Sciatic nerve (tissue), 2 donors: ENCODE measurements at regions not wholly inside any gene's neighbourhood (a gene's known extent, or its start where the extent isn't known, plus 50 kb on each side); places are given as distances from the start of the nearest gene placed in this dataset.

Experiments used
- ATAC-seq: fragments of 200-7000 bp; cut with Tn5 transposase; one replicate; pipeline ENCODE4 v1.9.1; 2020; ENCODE audit warnings: mild to moderate bottlenecking, moderate library complexity
- DNase-seq: peaks from one replicate; pipeline ENCODE4 v3.0.0-alpha.2; 2020; ENCODE audit warnings: low spot score
- intact Hi-C: fragments of 100-400 bp; cut with DNase I; formaldehyde crosslinking; loops from one replicate; pipeline ENCODE4 v1.14.2; 2022
- donor health status: DM: no; HTN: no; CAD: no.
- donor health status: DM: no; HTN: no; CAD: no.

DNA sequence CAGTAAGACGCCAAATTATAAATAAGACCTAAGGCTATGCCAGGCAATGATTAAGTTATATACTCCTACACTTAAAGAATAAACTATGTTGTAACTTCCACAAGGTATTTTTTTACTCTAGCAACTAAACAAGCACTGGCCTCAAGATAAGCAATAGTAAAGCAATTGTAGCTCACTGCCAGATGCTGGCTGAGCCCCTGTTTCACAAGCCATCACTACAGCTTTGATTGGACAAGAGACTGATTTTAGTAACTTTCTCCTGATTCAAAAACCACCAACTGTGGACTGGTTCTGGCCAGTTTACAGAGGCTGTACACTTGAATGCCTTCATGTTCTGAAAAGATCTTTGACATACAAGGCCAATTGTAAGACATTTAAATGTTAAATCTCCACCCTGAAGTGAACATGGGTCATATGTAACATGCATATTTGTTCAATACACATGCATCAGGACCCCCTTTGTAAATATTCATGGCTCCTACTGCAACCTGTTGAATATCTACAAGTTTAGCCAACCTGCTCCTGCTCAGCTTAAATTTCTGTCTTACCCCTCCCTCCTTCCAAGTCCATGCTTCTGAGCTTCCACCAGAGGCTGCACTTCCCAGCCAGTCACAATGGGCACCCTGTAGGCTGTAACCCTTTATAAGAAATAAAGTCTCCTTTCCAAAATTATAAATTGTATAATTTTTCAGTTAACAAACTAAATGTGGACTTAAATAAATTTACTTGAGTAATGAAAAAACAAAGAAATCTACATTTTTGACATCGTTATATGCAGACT lies 423.6 kb downstream of the ANKRD50 start:
- DNase-seq (no peak), ATAC-seq (no peak)
- intact Hi-C loops = no loop called here

DNA sequence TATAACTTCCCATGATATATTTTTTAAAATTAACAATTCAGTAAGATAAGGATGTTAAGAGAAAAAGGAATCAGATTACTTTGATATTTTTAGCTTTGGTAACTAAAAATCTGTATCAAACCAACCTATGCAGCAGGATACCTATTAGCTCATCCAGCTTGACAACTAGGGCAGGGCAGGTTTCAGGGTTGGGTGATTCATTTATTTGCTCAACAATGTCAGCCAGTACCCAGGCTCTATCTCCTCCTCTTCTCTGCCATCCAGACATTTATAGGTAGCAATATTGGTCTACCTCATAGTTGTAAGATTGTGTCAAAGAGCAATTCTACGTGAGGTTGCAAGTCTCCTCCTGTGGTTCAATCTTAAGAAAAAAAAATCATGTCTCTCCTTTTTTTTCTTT lies 421.9 kb downstream of the ANKRD50 start:
- DNase-seq (no peak), ATAC-seq (no peak)
- intact Hi-C loops = loop anchor here (5.0 kb wide), 1 partner anchor 848 kb away; no protein-coding TSS in a partner anchor

DNA sequence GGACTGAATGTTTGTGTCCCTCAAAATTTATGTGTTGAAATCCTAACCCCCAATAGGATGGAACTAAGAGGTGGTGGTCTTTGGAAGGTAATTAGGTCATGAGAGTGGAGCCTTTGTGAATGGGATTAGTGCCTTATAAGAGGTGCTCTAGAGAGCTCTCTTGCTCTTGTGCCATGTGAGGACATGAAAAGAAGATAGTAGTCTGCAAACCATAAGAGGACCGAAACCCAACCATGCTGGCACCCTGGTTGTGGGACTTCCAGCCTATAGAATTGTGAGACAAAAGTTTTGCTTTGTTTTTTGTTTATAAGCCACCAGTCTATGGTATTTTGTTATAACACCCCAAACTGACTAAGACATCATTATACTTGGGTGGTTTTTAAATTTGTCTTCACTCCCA lies 417.1 kb downstream of the ANKRD50 start:
- ATAC-seq (no peak), DNase-seq (no peak)
- intact Hi-C loops = no loop called here

DNA sequence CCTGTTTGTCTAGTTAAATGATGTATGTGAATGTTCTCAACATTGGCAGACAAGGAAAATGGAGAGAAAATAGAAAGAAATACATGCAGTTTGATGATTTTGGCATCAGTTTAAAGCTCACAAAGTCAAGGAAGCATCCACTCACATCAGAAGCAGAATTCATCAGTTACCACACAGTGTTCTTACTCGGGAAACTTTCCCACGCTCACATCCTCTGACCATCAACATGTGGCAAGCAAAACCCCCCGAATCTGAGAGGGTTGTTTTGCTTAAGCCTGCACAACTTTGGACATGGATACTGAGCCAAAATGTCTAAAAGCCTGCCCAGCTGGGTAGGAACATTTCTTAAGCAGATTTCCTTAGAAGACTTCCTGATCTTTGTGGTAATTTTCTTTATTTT lies 407.6 kb downstream of the ANKRD50 start:
- intact Hi-C loops = no loop called here
- ATAC-seq (peak; percentile 59), DNase-seq (no peak)

DNA sequence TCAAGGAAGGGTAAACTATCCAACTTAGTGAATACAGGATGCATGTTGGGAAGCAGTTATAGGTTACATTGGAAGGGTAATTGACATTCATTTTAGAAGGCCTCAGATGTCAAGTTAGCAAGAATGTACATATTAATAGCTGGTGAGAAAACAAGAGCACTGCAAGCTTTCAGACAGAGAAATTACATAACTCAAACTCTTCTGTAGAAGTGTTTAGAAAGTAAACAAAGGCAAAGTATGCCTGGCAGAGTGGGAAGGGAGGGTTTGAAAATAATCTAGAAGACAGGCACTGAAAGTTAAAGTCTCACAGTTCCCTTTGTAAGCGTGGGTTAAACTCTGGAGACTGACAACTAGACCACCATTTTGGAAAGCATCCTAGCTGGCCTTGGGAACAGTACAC lies 406.2 kb downstream of the ANKRD50 start:
- intact Hi-C loops = no loop called here
- no peak for DNase-seq
- no peak for ATAC-seq

DNA sequence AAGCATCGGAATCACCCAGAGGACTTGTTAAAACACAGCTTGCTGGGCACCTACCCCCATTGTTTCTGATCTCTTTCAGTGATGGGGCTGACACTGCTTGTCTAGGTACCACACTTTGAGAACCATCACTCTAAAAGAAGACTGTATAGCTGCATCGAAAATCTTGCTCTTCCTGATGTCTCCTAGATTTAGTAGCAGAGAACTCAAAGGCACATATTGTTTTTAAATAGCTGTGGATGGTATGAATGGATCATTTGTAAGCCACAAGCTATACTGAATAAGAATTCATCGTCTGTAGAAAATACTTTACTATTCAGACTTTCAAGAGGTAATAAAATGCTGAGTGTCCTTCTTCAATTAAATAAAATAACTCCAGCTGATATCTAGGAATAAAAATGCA lies 405.4 kb downstream of the ANKRD50 start:
- ATAC-seq (no peak), DNase-seq (no peak)
- intact Hi-C loops = no loop called here

DNA sequence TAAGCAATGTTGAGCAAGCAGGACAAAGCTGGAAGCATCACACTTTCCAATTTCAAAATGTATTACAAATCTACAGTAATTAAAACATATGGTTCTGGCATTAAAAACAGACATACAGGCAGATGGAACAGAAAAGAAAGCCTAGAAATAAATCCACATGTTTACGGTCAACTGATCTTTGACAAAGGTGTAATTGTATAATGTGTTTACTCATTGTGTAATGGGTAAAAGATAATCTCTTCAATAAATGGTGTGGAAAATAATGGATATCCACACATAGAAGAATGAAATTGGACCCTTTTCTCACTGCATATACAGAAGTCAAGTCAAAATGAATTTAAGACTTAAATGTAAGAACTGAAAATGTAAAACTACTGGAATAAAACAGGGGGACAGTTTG lies 394.2 kb downstream of the ANKRD50 start:
- intact Hi-C loops = no loop called here
- ATAC-seq = no peak
- no peak for DNase-seq

DNA sequence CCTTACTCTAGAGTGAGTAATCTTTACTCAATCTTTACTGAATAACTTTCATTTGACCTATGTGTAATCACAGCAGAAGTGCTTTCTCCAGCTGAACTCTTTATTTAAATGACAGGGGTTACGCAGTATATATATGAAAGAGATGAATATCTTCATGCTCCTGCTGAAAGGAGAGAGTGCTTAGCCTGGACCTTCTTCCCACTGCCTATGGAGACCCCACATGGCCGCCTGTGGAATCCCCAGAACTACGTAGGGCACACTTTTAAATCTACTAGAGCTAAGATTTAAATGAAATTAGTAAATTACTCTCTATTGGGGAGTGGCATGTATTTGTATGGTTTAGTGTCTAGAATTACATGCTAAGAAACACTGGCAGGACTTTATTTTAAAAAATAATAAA lies 391.2 kb downstream of the ANKRD50 start:
- intact Hi-C loops = no loop called here
- DNase-seq (no peak), ATAC-seq (no peak)

DNA sequence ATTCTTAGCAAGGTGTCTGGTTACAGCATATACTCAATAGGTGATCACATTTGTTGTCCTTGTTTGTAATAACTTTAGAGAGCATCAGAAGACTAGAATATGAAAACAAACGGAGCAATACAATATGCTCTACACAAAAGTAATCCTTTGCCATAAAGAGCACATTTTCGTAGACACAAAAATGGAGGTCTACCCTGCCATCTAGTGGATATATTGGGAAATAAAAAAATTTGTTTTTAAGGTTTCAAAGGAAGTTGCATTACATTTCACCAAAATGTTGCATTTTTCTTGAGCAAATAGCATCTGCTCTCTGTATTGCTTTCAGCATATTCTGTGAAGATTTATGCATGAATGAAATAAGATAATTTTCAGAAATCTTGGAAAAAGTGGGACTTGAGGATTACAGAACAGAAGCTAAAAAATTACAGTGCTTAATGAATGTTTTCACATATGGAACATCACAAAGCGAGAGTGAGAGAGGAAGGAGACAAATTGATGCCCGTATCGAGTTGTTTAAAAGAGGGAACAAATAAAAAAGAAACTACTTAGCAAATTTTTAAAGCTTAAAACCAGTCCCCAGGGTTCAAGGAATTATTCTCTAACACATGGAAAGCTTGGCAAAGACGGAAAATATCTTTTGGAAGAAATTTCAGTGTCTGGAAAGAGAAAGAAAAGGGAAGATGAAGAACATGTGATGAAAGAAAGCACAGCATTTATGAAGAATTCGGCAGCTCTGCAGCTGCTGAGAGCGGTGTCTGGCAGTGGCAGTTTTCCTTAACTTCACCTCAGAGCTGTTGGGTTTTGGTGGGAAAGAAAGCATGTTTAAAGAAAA lies 390.1 kb downstream of the ANKRD50 start:
- intact Hi-C loops = no loop called here
- DNase-seq = no peak
- peak; percentile 63 for ATAC-seq

DNA sequence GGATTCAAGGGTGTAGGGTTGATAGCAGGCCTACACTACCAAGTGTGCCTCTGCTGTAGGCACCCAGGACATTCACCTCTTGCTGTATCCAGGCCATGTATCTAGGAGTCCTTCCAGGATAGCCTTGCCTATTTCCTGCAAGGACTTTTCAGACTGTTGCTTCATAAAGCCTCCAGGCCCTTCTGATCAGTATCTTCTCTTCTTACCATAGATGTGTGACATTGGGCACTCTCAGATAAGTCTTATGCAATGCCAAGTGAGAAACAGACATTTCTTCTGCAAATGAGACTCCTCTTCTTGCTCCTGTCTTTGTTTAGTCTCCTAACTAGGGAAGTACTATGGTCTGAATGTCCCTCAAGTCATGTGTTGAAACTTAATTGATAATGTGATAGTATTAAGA lies 386.8 kb downstream of the ANKRD50 start:
- intact Hi-C loops = loop anchor here (5.0 kb wide), 2 partner anchors 917 to 957 kb away; no protein-coding TSS in a partner anchor
- DNase-seq (no peak), ATAC-seq (no peak)

DNA sequence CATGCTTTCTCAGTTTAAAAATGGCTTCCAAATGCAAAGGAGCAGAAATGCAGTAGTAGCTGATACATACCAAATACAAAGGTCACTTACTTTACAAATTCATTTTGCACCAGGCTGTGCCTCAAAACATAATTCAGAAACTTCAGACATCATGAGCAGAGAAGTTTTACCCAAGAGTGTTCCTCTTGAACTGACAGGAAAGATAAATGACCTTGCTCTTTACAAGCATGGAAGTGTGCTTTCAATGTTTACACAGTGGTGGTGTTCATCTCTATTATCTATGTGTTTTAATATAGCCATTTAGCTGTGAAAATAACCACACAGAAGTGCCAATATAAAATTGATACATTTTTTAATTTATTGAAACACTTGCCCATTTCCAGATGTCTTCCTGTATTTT lies 383.4 kb downstream of the ANKRD50 start:
- DNase-seq = no peak
- intact Hi-C loops = loop anchor here (5.0 kb wide), 2 partner anchors 913 to 953 kb away; no protein-coding TSS in a partner anchor
- no peak for ATAC-seq

DNA sequence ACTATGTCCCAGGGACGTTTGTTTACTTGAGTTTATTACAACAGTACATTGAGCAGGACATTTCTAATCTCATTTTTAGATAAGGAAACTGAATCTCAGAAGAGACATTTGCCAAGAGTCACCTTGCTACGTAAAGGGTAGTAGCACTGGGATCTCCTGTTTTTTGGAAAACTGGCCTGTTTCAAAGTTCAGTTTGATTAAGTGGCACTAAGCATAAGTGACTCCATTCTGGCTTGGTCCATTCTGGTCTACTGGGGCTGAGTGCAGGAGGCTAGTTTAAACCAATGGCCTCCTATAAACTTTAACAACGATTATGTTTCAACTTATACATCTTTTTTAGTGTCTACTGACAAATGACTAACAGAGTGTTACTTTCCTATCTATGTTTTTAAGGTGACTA lies 382.5 kb downstream of the ANKRD50 start:
- DNase-seq (no peak), ATAC-seq (no peak)
- intact Hi-C loops = no loop called here

DNA sequence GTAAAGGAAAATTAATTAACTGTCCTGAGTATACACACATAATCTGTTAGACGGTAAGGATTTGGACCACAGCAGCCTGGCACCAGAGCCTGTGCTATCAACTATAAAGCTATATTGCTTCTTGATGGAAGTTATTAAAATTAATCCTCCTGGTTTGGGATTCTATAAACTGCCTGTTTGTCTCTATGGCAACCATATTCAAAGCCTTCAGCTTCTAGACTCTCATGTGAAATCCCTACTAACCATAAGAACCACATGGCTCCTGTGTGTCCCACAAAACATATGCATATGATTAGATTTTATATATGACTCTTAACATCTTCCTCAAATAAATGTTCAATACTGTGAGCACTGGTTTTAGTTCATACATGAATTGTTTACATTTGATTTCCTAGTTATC lies 380.8 kb downstream of the ANKRD50 start:
- DNase-seq = no peak
- intact Hi-C loops = no loop called here
- ATAC-seq = no peak

DNA sequence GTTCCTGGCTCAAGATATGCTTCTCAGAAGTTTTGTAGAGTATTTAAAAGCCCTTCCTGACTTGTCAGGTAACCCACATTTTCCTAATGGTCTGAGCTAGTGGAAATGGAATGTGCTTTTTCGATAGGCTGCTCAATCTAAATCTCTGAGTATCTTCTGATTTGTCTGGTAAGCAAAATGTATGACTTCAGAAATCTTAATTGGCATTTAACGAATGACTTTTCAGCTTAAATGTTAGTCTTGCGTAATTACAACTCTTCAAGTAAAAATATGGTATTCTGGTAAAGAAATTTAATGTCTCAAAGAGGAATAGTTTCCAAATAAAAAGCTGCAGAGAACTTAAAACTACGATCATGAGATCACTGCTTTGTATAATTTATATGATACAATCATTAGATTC lies 379.1 kb downstream of the ANKRD50 start:
- intact Hi-C loops = no loop called here
- no peak for ATAC-seq

DNA sequence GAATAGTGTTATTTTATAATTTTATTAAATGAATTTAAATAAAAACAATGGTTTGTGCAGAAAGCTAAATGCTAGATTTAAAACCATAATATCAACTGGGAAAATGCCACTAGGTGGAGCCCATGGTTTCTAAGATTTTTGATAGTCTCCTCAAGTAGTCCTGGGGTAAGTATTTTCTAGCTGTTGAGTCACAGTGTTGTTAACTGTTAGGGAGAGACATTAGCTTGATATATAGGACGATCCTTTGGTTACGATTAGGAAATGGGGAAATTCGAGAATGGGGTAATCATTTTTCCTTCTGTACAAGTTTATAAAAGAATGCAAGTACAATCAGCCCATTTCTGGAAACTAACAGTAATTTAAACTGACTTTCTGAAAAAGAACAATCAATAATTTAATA lies 378.4 kb downstream of the ANKRD50 start:
- DNase-seq = no peak
- intact Hi-C loops = no loop called here
- ATAC-seq = peak; percentile 62

More for the DNA sequence above, 379.1 kb downstream of the ANKRD50 start:
- DNase-seq = no peak

DNA sequence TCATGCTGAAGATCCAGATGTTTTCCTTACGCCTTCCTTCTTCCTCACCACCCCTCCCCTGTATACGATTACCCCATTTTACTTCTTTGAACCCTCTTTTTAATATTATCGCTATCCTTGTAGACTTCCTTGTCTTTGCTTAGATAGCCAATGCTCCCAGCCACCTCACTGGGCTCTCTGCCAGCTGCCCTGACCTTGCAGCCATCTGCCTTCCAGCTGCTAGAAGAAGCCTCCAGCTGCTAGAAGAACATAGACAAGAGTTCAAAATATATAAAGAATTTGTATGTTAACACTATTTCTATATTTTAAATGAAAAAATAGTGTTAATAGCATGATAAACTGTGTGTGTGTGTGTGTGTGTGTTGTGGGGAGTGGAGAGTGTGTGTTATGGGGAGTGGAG lies 374.7 kb downstream of the ANKRD50 start:
- ATAC-seq (peak; percentile 53), DNase-seq (peak; percentile 73)
- intact Hi-C loops = no loop called here

DNA sequence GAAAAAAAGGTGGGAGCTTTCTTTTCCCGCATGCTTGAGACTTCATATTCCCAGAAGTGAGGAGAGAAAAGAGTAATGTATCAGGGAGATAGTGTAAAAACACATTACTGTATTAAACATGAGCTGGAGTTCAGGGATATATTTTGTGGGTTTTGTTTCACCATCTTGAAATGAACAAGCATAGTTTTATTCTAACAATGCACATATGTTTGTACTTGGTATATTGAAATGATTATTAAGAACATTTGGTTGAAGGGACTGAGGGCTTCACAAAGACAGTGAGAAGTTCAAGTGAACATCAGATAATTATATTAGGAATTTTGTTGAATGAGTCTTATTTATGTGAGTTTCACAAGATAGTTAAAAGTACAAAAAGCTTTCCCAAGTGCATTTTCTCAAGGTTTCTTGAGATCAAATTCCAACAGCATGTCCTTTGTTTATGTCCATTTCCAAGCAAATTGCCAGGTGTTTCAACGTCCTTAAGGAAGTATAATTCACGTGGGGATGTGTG lies 368.8 kb downstream of the ANKRD50 start:
- ATAC-seq = no peak
- intact Hi-C loops = no loop called here
- no peak for DNase-seq

DNA sequence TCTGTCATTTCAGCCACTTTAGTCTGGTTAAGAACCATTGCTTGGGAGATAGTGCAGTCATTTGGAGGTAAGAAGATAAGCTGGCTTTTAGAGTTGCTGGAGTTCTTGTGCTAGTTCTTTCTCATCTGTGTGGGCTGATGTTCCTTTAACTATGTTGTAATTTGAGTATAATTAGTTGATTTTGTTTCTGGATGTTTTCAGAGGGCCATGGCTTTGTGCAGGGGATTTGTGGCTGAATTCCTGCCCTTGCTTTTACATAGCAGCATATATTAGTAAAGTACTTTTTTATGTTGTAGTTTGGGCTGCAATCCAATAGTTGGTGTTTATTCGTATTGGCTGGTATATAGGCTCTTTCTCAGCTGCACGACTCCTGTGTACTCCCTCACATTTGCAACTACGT lies 339.6 kb downstream of the ANKRD50 start:
- intact Hi-C loops = no loop called here
- no peak for DNase-seq
- no peak for ATAC-seq

DNA sequence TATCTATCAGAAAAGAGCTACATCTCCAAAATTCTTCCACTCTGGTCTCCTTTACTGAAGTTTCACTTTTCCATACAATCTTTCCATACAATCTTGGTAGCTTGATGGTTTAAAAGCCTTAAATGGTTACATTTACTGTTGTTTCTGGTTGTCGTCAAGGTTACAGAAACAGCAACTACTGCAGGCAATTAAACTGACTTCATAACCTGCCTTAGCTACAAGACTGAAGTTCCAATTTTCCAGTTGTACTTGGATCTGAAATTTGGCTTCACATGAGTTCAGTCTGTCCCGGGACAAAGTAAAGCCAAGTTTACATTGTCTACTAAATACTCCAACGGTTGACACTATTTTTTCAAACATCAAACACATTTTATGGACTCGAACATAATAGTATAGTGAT lies 326.4 kb downstream of the ANKRD50 start:
- intact Hi-C loops = no loop called here
- DNase-seq = no peak
- no peak for ATAC-seq

DNA sequence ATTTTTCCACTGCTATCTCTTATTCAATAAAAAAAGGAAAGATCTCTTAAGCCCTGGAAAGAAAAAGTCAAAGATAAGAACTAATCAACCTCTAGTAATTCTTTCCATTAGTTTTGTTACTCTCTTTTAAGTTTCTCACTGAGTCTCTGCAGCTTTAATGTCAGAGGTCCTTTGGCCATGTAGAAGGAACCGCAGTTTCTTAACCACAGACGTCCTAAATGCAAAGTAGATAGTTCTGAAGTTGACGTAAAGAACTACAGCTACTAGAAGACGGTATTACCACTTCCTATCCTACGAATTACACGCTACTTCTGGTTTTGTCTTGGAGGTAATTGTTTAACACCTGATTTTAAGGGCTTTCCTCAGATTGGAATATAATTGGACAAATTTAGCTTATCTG lies 325.9 kb downstream of the ANKRD50 start:
- ATAC-seq (no peak), DNase-seq (no peak)
- intact Hi-C loops = no loop called here
